ENCODE measurements at regions not wholly inside any gene's neighbourhood (a gene's known extent, or its start where the extent isn't known, plus 50 kb on each side); places are given as distances from the start of the nearest gene placed in this dataset.

DNA sequence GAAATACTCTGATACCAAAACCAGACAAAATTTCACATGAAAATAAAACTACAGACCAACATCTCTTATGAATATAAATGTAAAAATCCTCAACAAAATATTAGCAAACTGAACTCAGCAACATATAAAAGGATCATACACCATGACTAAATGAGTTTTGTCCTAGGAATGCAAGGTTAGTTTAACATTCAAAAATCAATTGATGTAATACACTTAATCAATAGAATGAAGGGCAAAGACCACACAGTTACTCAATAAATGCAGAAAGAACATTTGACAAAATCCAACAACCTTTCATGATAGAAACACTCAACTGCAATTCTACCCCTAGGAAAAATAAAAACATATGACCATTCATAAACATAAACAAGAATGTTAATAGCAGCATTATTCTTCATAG is 50.2 kb upstream of the DCTD start:
- no peaks in the 10 kb centered on the region for H3K4me1 Mint-ChIP-seq (ENCODE audit: low read depth)
- H3K4me3 Mint-ChIP-seq (ENCODE audit: low read depth): no peak overlapping the region
- H3K9me3 Mint-ChIP-seq: no peaks in the 10 kb centered on the region
- intact Hi-C loops (cut with micrococcal nuclease): no loop called here
- peaks cover 30% of the 10 kb centered on the region for H3K27me3 Mint-ChIP-seq (ENCODE audit: low read depth)
- no peaks in the 10 kb centered on the region for H3K36me3 Mint-ChIP-seq (ENCODE audit: low read depth)
- H3K27ac Mint-ChIP-seq: no peak overlapping the region
- no peak for DNase-seq (ENCODE audit: low spot score)

Data from activated T-helper 2 cell treated with anti-CD3 and anti-CD28 coated beads, Interferon-gamma antibody, Interleukin-2, Interleukin-4, amounts not matched to agents 10 μg/mL and 5 μg/mL and 100 μg/mL, durations not matched to agents 14 hours and 24 hours and 36 hours (primary cell).